Sigmoid colon (tissue), 4 donors: ENCODE measurements at regions not wholly inside any gene's neighbourhood (a gene's known extent, or its start where the extent isn't known, plus 50 kb on each side); places are given as distances from the start of the nearest gene placed in this dataset.

Experiments used
- EP300 ChIP-seq, 4 donors: sonication (generic); formaldehyde crosslinking; IDR thresholded peaks; one replicate each; pipeline ENCODE4 v1.6.1; 2017; ENCODE audit warnings: antibody characterized with exemption in 4 of 4
- POLR2AphosphoS5 ChIP-seq, 4 donors: sonication (generic); formaldehyde crosslinking; IDR thresholded peaks; one replicate each; pipeline ENCODE4 v1.6.1; 2017; ENCODE audit warnings: antibody characterized with exemption in 4 of 4
- TF ChIP-seq, protein P1 (sequence below), 4 experiments: fragments of 450-650 bp in 3 of 4; fragments of 200-600 bp in 1 of 4; IDR thresholded peaks; one replicate each; pipeline ENCODE4 v1.5.1; 2016 to 2019; ENCODE audit warnings: antibody characterized with exemption in 4 of 4, mild to moderate bottlenecking in 3 of 4, moderate library complexity in 2 of 4

DNA sequence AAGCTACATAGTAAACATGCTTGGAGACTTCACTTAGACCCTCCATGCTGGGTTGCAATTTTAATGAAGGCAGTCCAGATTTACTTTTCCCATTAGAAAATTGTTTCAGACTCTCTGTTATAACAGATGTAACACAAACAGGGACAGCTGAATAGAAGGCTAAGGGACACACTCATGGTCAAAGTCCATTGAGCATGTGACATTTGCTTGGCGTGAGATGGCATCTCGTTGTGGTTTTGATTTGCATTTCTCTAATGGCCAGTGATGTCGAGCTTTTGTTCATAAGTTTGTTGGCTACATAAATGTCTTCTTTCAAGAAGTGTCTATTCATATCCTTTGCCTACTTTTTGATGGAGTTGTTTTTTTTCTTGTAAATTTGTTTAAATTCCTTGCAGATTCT is 358.2 kb upstream of the CLNK start:
- TF ChIP-seq, protein P1, sequence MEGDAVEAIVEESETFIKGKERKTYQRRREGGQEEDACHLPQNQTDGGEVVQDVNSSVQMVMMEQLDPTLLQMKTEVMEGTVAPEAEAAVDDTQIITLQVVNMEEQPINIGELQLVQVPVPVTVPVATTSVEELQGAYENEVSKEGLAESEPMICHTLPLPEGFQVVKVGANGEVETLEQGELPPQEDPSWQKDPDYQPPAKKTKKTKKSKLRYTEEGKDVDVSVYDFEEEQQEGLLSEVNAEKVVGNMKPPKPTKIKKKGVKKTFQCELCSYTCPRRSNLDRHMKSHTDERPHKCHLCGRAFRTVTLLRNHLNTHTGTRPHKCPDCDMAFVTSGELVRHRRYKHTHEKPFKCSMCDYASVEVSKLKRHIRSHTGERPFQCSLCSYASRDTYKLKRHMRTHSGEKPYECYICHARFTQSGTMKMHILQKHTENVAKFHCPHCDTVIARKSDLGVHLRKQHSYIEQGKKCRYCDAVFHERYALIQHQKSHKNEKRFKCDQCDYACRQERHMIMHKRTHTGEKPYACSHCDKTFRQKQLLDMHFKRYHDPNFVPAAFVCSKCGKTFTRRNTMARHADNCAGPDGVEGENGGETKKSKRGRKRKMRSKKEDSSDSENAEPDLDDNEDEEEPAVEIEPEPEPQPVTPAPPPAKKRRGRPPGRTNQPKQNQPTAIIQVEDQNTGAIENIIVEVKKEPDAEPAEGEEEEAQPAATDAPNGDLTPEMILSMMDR (IDR thresholded peaks at IDR 0.05): no peak
- TF ChIP-seq POLR2AphosphoS5 (IDR thresholded peaks at IDR 0.05): no peak
- TF ChIP-seq EP300 (IDR thresholded peaks at IDR 0.05): no peak
